ENCODE measurements at regions not wholly inside any gene's neighbourhood (a gene's known extent, or its start where the extent isn't known, plus 50 kb on each side); places are given as distances from the start of the nearest gene placed in this dataset.

GRCh38 chr17:31596382-31597323 lies 205.2 kb downstream of the RAB11FIP4 start:
- TF ChIP-seq CTCF (conservative IDR thresholded peaks at IDR 0.05) (no peak), EZH2 (IDR thresholded peaks at IDR 0.05; ENCODE audit: low read depth) (no peak)
